Naive thymus-derived CD4-positive, alpha-beta T cell (primary cell): ENCODE measurements at regions not wholly inside any gene's neighbourhood (a gene's known extent, or its start where the extent isn't known, plus 50 kb on each side); places are given as distances from the start of the nearest gene placed in this dataset.

Experiments used
- ATAC-seq: fragments of 150-1000 bp; cut with Tn5 transposase; 2 replicates; pipeline ENCODE4 v1.10.0; 2021; ENCODE audit warnings: mild to moderate bottlenecking, moderate library complexity
- CTCF ChIA-PET: fragments of 350-600 bp; sonication (Branson Sonifier 250); formaldehyde crosslinking; loops from one replicate; lab custom pipeline; 2021; ENCODE audit warnings: antibody characterized with exemption; lab: Charles Lee
- POLR2A ChIA-PET: fragments of 350-600 bp; sonication (Branson Sonifier 250); formaldehyde crosslinking; loops from one replicate; lab custom pipeline; 2021; ENCODE audit warnings: antibody characterized with exemption, inconsistent platforms; lab: Charles Lee
- DNase-seq, 9 donors: peaks; one replicate each; pipeline versions ENCODE4 v3.0.0 to v3.0.0-alpha.2; 2020 to 2022; ENCODE audit warnings: mixed read lengths in 1 of 9
- H3K27ac ChIP-seq: one replicate; pipeline ENCODE4 v1.7.0; 2013; ENCODE audit warnings: mild to moderate bottlenecking, low read depth, low read length, moderate library complexity
- H3K27me3 ChIP-seq, 2 donors: one replicate each; pipeline ENCODE4 v1.7.0; 2013; ENCODE audit warnings: low read length in 2 of 2, mild to moderate bottlenecking in 2 of 2, moderate library complexity in 2 of 2; ENCODE audit not compliant: control insufficient read depth in 2 of 2, insufficient read depth in 2 of 2
- H3K36me3 ChIP-seq, 3 experiments: 1 replicate in 2 of 3; 2 replicates in 1 of 3; pipeline ENCODE4 v1.7.0; 2013; ENCODE audit warnings: low read length in 3 of 3, mild to moderate bottlenecking in 3 of 3, moderate library complexity in 1 of 3; ENCODE audit not compliant: insufficient read depth in 3 of 3, control insufficient read depth in 2 of 3
- H3K4me1 ChIP-seq, 2 donors: one replicate each; pipeline ENCODE4 v1.7.0; 2013; ENCODE audit warnings: low read length in 2 of 2, mild to moderate bottlenecking in 2 of 2, moderate library complexity in 1 of 2; ENCODE audit not compliant: control insufficient read depth in 2 of 2, insufficient read depth in 2 of 2
- H3K4me3 ChIP-seq: 2 replicates; pipeline ENCODE4 v1.7.0; 2013; ENCODE audit warnings: mild to moderate bottlenecking, low read length
- H3K9me3 ChIP-seq, 3 experiments: 1 replicate in 2 of 3; 2 replicates in 1 of 3; pipeline ENCODE4 v1.7.0; 2013; ENCODE audit warnings: low read length in 3 of 3; ENCODE audit not compliant: control insufficient read depth in 2 of 3
- H3K27ac Mint-ChIP-seq, 9 donors: one replicate each; pipeline ENCODE4 v1.8.0; 2020 to 2022; ENCODE audit warnings: mixed read lengths in 9 of 9, mild to moderate bottlenecking in 8 of 9, moderate library complexity in 5 of 9, inconsistent platforms in 2 of 9
- H3K27me3 Mint-ChIP-seq, 5 donors: one replicate each; pipeline ENCODE4 v1.8.0; 2021 to 2022; ENCODE audit warnings: mixed read lengths in 5 of 5, mild to moderate bottlenecking in 1 of 5
- H3K36me3 Mint-ChIP-seq, 5 donors: one replicate each; pipeline ENCODE4 v1.8.0; 2020 to 2022; ENCODE audit warnings: mixed read lengths in 5 of 5, mild to moderate bottlenecking in 3 of 5, inconsistent platforms in 1 of 5
- H3K4me1 Mint-ChIP-seq, 7 donors: one replicate each; pipeline ENCODE4 v1.8.0; 2020 to 2022; ENCODE audit warnings: mixed read lengths in 7 of 7, mild to moderate bottlenecking in 3 of 7, inconsistent platforms in 1 of 7
- H3K4me3 Mint-ChIP-seq, 10 donors: one replicate each; pipeline ENCODE4 v1.8.0; 2020 to 2022; ENCODE audit warnings: mild to moderate bottlenecking in 10 of 10, mixed read lengths in 10 of 10, moderate library complexity in 6 of 10, inconsistent platforms in 2 of 10
- H3K9me3 Mint-ChIP-seq, 11 donors: one replicate each; pipeline ENCODE4 v1.8.0; 2020 to 2022; ENCODE audit warnings: mixed read lengths in 11 of 11, mild to moderate bottlenecking in 4 of 11, inconsistent platforms in 1 of 11, moderate library complexity in 1 of 11
- intact Hi-C, 2 donors: fragments of 100-400 bp; cut with micrococcal nuclease; formaldehyde crosslinking; loops; one replicate each; pipeline ENCODE4 v1.15.1; 2023

DNA sequence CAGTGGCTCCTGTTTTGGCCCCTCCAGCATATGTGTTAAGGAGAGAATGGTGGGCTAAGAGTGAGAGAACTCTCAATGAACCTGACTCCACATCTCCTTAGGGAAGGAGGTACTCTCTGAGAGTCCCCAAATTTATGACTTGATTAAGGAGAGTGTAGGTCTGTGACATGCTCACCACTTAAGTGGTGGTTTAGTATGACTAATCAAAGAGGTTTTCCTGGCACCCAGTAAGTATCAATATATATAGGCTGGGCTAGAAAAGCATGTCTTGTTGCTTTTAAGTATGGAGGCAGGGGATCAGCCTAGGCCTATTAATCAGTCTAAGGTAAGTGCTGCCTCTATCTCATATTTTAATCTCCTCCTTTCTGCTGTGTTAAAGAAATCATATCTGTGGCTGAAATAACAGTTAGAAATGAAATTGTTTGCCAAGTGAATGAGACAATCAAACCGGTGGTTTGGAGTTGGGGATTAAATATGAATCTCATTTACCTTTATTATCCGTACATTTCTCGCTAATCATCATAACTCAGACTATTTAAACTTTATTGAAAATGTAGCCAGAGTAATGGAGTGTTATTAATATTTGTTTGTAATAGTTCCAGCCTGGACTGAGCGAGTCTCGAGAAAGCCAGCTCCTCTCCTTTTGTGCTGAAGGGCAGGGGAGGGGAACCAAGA lies 107.7 kb upstream of the MEIS1 start:
- ATAC-seq, result no peak
- Histone ChIP-seq H3K27ac (no peak overlapping the region), H3K4me1 (no peaks in the 10 kb centered on the region), H3K4me3 (no peak overlapping the region), H3K36me3 (no peaks in the 10 kb centered on the region), H3K9me3 (no peaks in the 10 kb centered on the region), H3K27me3 (no peaks in the 10 kb centered on the region)
- DNase-seq, result no peak
- H3K4me3 Mint-ChIP-seq, result no peak overlapping the region
- no peaks in the 10 kb centered on the region for H3K36me3 Mint-ChIP-seq
- POLR2A ChIA-PET, result no interaction called here
- intact Hi-C loops, result no loop called here
- no peaks in the 10 kb centered on the region for H3K27me3 Mint-ChIP-seq
- CTCF ChIA-PET, result interaction anchor here (0.7 kb wide), 1 partner anchor 554 kb away, joined by 3 read pairs; no protein-coding TSS in a partner anchor
- H3K4me1 Mint-ChIP-seq, result no peaks in the 10 kb centered on the region
- peaks cover 0 to 5% (median 0%) of the 10 kb centered on the region in 11 donors for H3K9me3 Mint-ChIP-seq
- no peak overlapping the region for H3K27ac Mint-ChIP-seq

- no peaks in the 10 kb centered on the region for H3K4me1 Mint-ChIP-seq
- H3K36me3 Mint-ChIP-seq, result no peaks in the 10 kb centered on the region
- intact Hi-C loops, result no loop called here
- H3K9me3 Mint-ChIP-seq, result peaks cover 0 to 5% (median 0%) of the 10 kb centered on the region in 11 donors
- no peaks in the 10 kb centered on the region for H3K27me3 Mint-ChIP-seq
- ChIA-PET CTCF (no interaction called here), POLR2A (no interaction called here)
- H3K27ac Mint-ChIP-seq, result no peak overlapping the region
- Histone ChIP-seq H3K27ac (no peak overlapping the region), H3K36me3 (no peaks in the 10 kb centered on the region), H3K9me3 (no peaks in the 10 kb centered on the region), H3K4me3 (no peak overlapping the region), H3K4me1 (no peaks in the 10 kb centered on the region), H3K27me3 (no peaks in the 10 kb centered on the region)
- ATAC-seq (no peak), DNase-seq (no peak)
- no peak overlapping the region for H3K4me3 Mint-ChIP-seq
These were observed 109.9 kb upstream of the MEIS1 start for GRCh38 chr2:66324909-66325528.

DNA sequence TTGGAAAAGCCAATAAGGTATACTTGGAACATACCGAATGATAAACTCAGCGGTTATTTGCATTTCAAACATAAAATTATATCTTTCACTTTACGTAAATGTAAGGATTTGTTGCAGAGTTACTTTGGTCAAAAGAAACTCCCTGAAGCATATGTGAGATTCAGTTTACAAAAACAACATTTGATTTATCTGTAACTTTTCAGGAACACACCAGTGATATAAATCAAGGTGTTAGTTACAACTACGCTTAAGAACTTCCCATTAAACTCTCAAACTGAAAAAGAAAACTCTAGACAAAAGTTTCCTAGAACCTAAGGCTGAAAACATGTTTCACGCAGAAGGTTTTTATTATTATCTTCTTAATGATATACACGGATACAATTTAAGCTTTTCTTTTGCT lies 110.6 kb upstream of the MEIS1 start:
- intact Hi-C loops, result no loop called here
- ChIA-PET POLR2A (no interaction called here), CTCF (no interaction called here)
- H3K9me3 Mint-ChIP-seq, result peaks cover 0 to 5% (median 0%) of the 10 kb centered on the region in 11 donors
- H3K36me3 Mint-ChIP-seq, result no peaks in the 10 kb centered on the region
- no peak overlapping the region for H3K27ac ChIP-seq
- DNase-seq (no peak), ATAC-seq (no peak)
- H3K27ac Mint-ChIP-seq, result no peak overlapping the region
- no peaks in the 10 kb centered on the region for H3K27me3 Mint-ChIP-seq
- no peak overlapping the region for H3K4me3 Mint-ChIP-seq
- no peaks in the 10 kb centered on the region for H3K9me3 ChIP-seq
- H3K4me3 ChIP-seq, result no peak overlapping the region
- no peaks in the 10 kb centered on the region for H3K4me1 ChIP-seq
- H3K27me3 ChIP-seq, result no peaks in the 10 kb centered on the region
- no peaks in the 10 kb centered on the region for H3K4me1 Mint-ChIP-seq
- H3K36me3 ChIP-seq, result no peaks in the 10 kb centered on the region

- intact Hi-C loops, result no loop called here
These were observed 111.5 kb upstream of the MEIS1 start for GRCh38 chr2:66323406-66323805.

DNA sequence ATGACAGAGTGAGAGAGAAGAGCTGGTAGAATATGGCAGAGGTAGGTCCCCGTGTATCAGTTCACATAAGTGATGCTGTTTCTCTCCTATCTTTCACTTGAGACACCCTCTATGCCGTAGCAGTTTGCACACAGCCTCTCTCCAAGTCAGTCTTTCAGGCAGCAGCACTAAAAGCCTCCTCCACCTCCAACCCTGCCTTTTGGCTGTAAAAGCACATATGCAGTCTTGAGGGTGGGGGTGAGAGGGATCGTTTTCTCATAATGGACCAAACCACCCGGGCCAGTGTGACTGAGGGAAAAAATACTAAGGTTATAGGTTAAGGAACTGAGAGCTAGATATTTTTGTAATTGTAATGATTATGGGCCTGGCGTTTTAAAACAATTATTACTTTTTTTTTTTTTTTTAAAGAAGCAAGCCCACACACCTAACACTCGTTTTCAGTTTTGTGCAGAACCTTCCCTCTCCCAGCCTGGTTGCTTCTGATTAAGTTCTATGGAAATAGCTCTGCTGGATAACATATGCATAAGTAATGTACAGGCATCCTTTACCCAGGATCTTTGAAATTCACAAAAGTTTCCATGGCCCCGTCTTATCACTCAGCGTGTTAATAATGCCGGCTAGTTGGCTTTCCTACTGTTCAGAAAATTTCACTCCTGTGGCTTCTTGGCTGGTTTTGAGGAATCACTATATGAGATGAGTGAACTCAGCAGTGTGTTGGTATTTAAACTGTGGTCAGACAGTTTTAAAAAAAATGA lies 112.2 kb upstream of the MEIS1 start:
- Histone ChIP-seq H3K36me3 (no peaks in the 10 kb centered on the region), H3K9me3 (no peaks in the 10 kb centered on the region), H3K27me3 (no peaks in the 10 kb centered on the region), H3K27ac (no peak overlapping the region), H3K4me1 (no peaks in the 10 kb centered on the region), H3K4me3 (no peak overlapping the region)
- intact Hi-C loops, result no loop called here
- no peaks in the 10 kb centered on the region for H3K36me3 Mint-ChIP-seq
- no peak for ATAC-seq
- no peak overlapping the region for H3K27ac Mint-ChIP-seq
- no peak for DNase-seq
- no peaks in the 10 kb centered on the region for H3K4me1 Mint-ChIP-seq
- no peaks in the 10 kb centered on the region for H3K27me3 Mint-ChIP-seq
- POLR2A ChIA-PET, result no interaction called here
- CTCF ChIA-PET, result no interaction called here
- peaks cover 0 to 5% (median 1%) of the 10 kb centered on the region in 11 donors for H3K9me3 Mint-ChIP-seq
- no peak overlapping the region for H3K4me3 Mint-ChIP-seq

More at GRCh38 chr2:66323406-66323805, 111.5 kb upstream of the MEIS1 start:
- no peaks in the 10 kb centered on the region for H3K27me3 Mint-ChIP-seq
- Histone ChIP-seq H3K4me1 (no peaks in the 10 kb centered on the region), H3K36me3 (no peaks in the 10 kb centered on the region), H3K27me3 (no peaks in the 10 kb centered on the region), H3K9me3 (no peaks in the 10 kb centered on the region), H3K4me3 (no peak overlapping the region), H3K27ac (no peak overlapping the region)
- ATAC-seq (no peak), DNase-seq (no peak)
- no peaks in the 10 kb centered on the region for H3K4me1 Mint-ChIP-seq
- CTCF ChIA-PET, result no interaction called here
- H3K27ac Mint-ChIP-seq, result no peak overlapping the region
- H3K9me3 Mint-ChIP-seq, result peaks cover 0 to 5% (median 0%) of the 10 kb centered on the region in 11 donors
- H3K36me3 Mint-ChIP-seq, result no peaks in the 10 kb centered on the region
- no peak overlapping the region for H3K4me3 Mint-ChIP-seq
- POLR2A ChIA-PET, result no interaction called here

DNA sequence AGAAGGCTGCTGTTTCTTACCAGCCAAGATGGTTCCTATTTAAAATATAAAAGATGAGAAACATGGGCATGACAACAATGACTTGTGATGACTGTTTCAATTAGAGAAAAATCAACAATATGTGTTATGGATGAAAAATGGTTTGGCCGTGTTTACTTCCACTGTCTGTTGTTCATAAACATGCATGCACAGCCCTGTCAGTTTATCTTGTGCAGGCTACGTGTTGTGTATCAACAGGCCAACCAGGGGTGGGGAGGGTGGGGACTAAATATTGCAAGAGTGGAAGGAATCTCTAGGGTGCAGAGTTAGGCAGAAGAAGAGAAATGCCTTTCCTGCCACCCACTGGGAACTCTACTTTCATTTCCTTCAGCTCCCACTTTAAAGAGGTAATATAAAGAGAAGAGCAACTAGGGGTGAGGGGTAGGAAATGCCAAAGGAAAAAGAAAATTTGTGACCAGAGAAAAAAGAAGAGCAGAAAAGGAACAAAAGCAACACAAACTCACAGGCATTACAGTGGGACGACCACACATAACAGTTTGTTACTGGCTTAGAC lies 116.8 kb upstream of the MEIS1 start:
- no peaks in the 10 kb centered on the region for H3K4me1 Mint-ChIP-seq
- H3K27ac Mint-ChIP-seq, result no peak overlapping the region
- no peaks in the 10 kb centered on the region for H3K9me3 ChIP-seq
- no peaks in the 10 kb centered on the region for H3K36me3 ChIP-seq
- no peaks in the 10 kb centered on the region for H3K36me3 Mint-ChIP-seq
- no peak for DNase-seq
- H3K27ac ChIP-seq, result no peak overlapping the region
- ChIA-PET CTCF (no interaction called here), POLR2A (no interaction called here)
- ATAC-seq, result no peak
- H3K4me1 ChIP-seq, result no peaks in the 10 kb centered on the region
- H3K9me3 Mint-ChIP-seq, result peaks cover 0 to 11% (median 6%) of the 10 kb centered on the region in 11 donors
- intact Hi-C loops, result no loop called here
- no peak overlapping the region for H3K4me3 Mint-ChIP-seq
- peaks cover 0 to 6% (median 0%) of the 10 kb centered on the region in 5 donors for H3K27me3 Mint-ChIP-seq
- H3K4me3 ChIP-seq, result no peak overlapping the region
- no peaks in the 10 kb centered on the region for H3K27me3 ChIP-seq
